SK-N-SH (cell line): ENCODE measurements at regions not wholly inside any gene's neighbourhood (a gene's known extent, or its start where the extent isn't known, plus 50 kb on each side); places are given as distances from the start of the nearest gene placed in this dataset.

Source experiments
- CHD2 ChIP-seq: fragments of 150-350 bp; IDR thresholded peaks from 2 replicates; pipeline ENCODE4 v1.6.1; 2018; ENCODE audit warnings: low read length; ENCODE audit not compliant: partially characterized antibody
- CTCF ChIP-seq: fragments of 200-600 bp; sonication (generic); IDR thresholded peaks from 2 replicates; pipeline ENCODE4 v1.6.1; 2017; ENCODE audit warnings: antibody characterized with exemption, mild to moderate bottlenecking, moderate library complexity
- MAX ChIP-seq: IDR thresholded peaks from 2 replicates; pipeline ENCODE4 v1.4.0; 2012; ENCODE audit warnings: low read depth

- TF ChIP-seq CTCF (no peak), CHD2 (no peak), MAX (no peak)
Observed at GRCh38 chr7:152970481-152970880, 210.9 kb downstream of the ACTR3B start.
